Stimulated activated naive CD8-positive, alpha-beta T cell treated with anti-CD3 and anti-CD28 coated beads, Interleukin-15, amount 100 ng/mL, for 72 hours (primary cell): ENCODE measurements at regions not wholly inside any gene's neighbourhood (a gene's known extent, or its start where the extent isn't known, plus 50 kb on each side); places are given as distances from the start of the nearest gene placed in this dataset.

ENCODE experiments used
- ATAC-seq: fragments of 150-1000 bp; cut with Tn5 transposase; 2 replicates; pipeline ENCODE4 v1.10.0; 2021; ENCODE audit warnings: mild to moderate bottlenecking, moderate library complexity
- DNase-seq, 2 donors: peaks; one replicate each; pipeline ENCODE4 v3.0.0; 2021 to 2022
- H3K27ac Mint-ChIP-seq, 2 donors: one replicate each; pipeline ENCODE4 v1.8.0; 2022; ENCODE audit warnings: mild to moderate bottlenecking in 2 of 2, mixed read lengths in 2 of 2, moderate library complexity in 2 of 2
- H3K27me3 Mint-ChIP-seq: one replicate; pipeline ENCODE4 v1.8.0; 2022; ENCODE audit warnings: mixed read lengths
- H3K4me1 Mint-ChIP-seq: one replicate; pipeline ENCODE4 v1.8.0; 2022; ENCODE audit warnings: mild to moderate bottlenecking, mixed read lengths
- H3K4me3 Mint-ChIP-seq, 2 donors: one replicate each; pipeline ENCODE4 v1.8.0; 2022; ENCODE audit warnings: mild to moderate bottlenecking in 2 of 2, mixed read lengths in 2 of 2, moderate library complexity in 1 of 2
- H3K9me3 Mint-ChIP-seq, 2 donors: one replicate each; pipeline ENCODE4 v1.8.0; 2022; ENCODE audit warnings: mixed read lengths in 2 of 2

GRCh38 chr1:213659580-213660547 lies 327.9 kb upstream of the PROX1 start:
- DNase-seq (no peak), ATAC-seq (no peak)
- H3K4me1 Mint-ChIP-seq, result no peaks in the 10 kb centered on the region
- no peak overlapping the region for H3K27ac Mint-ChIP-seq
- no peak overlapping the region for H3K4me3 Mint-ChIP-seq
- H3K27me3 Mint-ChIP-seq, result peaks cover 7% of the 10 kb centered on the region
- H3K9me3 Mint-ChIP-seq, result no peaks in the 10 kb centered on the region

- no peak for DNase-seq
- no peak for ATAC-seq
- no peak overlapping the region for H3K27ac Mint-ChIP-seq
Observed at GRCh38 chr1:213661302-213661701, 326.5 kb upstream of the PROX1 start.

DNA sequence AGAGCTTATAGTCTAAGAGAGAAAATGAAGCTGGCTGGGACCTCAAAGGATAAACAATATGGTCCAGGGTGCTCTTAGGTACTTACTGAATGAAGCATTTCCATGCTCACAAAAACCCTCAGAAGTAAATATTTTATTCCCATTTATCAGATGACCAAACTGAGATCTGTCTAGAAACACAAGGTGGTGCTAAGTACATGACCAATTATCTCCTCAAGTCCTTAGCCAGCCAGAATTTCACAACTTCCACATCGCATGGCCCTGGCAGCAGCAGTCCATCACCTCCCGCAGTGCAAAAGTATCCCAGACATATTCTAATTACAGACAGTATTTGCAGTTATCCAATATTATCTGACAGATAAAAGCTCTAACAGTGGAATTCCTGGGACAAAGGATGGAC lies 321.7 kb upstream of the PROX1 start:
- no peak for DNase-seq
- Mint-ChIP-seq H3K4me3 (no peak overlapping the region), H3K4me1 (no peaks in the 10 kb centered on the region), H3K27me3 (peaks cover 7% of the 10 kb centered on the region), H3K9me3 (no peaks in the 10 kb centered on the region), H3K27ac (no peak overlapping the region)
- no peak for ATAC-seq

More at GRCh38 chr1:213661302-213661701, 326.5 kb upstream of the PROX1 start:
- Mint-ChIP-seq H3K27me3 (peaks cover 7% of the 10 kb centered on the region), H3K4me1 (no peaks in the 10 kb centered on the region), H3K9me3 (no peaks in the 10 kb centered on the region), H3K4me3 (no peak overlapping the region)

GRCh38 chr1:213666922-213667321 lies 320.9 kb upstream of the PROX1 start:
- ATAC-seq, result no peak
- no peak overlapping the region for H3K27ac Mint-ChIP-seq
- H3K9me3 Mint-ChIP-seq, result peaks cover 0 to under 1% of the 10 kb centered on the region in 2 donors
- no peak overlapping the region for H3K4me3 Mint-ChIP-seq
- H3K4me1 Mint-ChIP-seq, result no peaks in the 10 kb centered on the region
- peaks cover 7% of the 10 kb centered on the region for H3K27me3 Mint-ChIP-seq
- no peak for DNase-seq

GRCh38 chr1:213669512-213669911 lies 318.3 kb upstream of the PROX1 start:
- Mint-ChIP-seq H3K4me1 (no peaks in the 10 kb centered on the region), H3K27ac (no peak overlapping the region), H3K27me3 (no peaks in the 10 kb centered on the region)

DNA sequence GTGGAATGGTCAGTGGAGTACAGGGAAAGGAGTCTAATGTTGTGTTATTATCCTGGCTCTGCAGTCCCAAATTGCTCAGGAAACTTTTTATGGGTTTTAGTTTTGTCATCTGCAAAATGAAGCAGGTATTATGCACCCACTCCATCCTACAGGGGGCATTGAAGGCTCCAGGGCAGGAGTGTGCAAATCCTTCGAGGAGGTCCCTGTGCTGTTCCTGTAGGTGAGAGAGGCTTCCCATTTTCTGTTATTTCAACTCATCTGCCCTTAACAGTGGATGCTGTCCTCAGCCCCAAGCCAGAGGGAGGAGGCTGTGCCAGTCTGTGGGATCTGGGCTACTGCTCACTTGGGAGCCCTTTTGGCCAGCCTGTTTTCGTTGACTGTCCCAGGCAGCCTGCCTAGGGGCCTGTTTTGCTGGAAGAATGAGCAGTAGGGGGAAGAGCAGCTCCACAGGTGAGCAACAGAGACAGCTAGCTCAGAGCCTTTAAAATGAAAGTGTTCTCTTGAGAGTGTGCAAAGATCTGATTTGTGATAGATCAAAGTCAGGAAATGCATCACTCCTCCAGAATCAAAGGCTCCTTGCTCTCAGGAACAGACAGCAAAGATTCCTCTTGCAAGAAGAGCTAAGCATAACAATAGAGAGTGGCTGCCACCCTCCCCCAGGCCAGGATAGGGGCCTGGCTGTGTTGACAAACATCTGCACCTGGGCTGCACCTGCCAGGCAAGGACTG lies 317.6 kb upstream of the PROX1 start:
- H3K4me3 Mint-ChIP-seq, result no peak overlapping the region
- H3K9me3 Mint-ChIP-seq, result peaks cover 0 to 10% of the 10 kb centered on the region in 2 donors
- H3K4me1 Mint-ChIP-seq, result no peaks in the 10 kb centered on the region
- no peak overlapping the region for H3K27ac Mint-ChIP-seq
- ATAC-seq, result no peak
- H3K27me3 Mint-ChIP-seq, result no peaks in the 10 kb centered on the region
- no peak for DNase-seq

More at GRCh38 chr1:213669512-213669911, 318.3 kb upstream of the PROX1 start:
- H3K4me3 Mint-ChIP-seq, result no peak overlapping the region
- ATAC-seq (no peak), DNase-seq (no peak)
- H3K9me3 Mint-ChIP-seq, result peaks cover 0 to 5% of the 10 kb centered on the region in 2 donors

DNA sequence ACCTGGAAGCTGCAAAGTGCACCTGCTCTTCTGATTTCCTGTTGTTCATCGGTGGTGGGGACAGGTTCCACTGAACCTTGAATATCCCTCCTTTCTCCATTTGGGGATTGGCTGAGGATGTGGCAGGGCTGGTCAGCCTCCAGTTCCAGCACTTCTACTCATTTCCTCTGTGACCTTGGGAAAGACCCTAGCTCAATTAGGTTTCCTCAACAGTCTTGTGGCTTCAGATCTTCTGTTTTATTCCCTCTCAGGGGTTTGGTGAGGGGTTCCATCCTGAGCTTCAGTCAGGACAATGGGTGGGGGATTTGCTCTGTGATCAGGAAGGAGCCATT lies 317.1 kb upstream of the PROX1 start:
- ATAC-seq, result no peak
- Mint-ChIP-seq H3K27ac (no peak overlapping the region), H3K9me3 (peaks cover 0 to 11% of the 10 kb centered on the region in 2 donors), H3K4me1 (no peaks in the 10 kb centered on the region), H3K4me3 (no peak overlapping the region), H3K27me3 (no peaks in the 10 kb centered on the region)
- no peak for DNase-seq

DNA sequence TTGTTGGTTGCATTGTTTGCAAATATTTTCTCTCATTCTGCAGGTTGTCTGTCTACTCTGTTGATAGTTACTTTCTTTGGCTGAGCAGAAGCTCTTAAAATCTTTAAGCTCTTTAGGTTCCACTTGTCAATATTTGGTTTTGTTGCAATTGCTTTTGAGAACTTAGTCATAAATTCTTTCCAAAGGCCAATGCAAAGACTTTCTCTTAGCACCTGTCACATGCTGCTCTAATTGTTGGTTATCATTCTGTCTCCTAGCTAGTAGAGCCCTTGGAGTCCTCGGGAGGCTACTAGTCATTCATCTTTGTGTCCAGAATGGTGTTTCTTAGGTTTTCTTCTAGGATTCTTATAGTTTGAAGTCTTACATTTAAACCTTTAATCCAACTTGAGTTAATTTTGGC lies 312.7 kb upstream of the PROX1 start:
- Mint-ChIP-seq H3K27me3 (no peaks in the 10 kb centered on the region), H3K4me1 (no peaks in the 10 kb centered on the region), H3K27ac (no peak overlapping the region), H3K4me3 (no peak overlapping the region), H3K9me3 (peaks cover 0 to 11% of the 10 kb centered on the region in 2 donors)
- ATAC-seq (no peak), DNase-seq (no peak)

DNA sequence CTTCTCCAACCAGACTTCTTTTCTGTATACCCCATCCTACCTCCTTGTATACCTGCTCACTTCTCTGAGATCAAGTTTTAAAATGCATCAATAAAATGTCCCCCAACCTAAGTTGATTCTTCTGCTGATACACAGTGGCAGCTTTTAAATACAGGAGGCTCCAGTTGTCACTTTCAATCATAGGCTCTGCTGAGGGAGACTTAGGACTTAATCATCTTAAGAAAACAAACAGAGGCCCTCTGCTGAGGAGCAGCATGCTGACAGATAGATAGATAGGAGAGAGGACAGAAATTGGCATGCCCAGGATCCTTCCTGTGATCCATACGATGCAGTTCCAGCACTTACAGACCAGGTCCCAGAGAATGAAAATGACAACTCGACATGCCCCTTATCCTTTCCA lies 311.0 kb upstream of the PROX1 start:
- Mint-ChIP-seq H3K27me3 (no peaks in the 10 kb centered on the region), H3K9me3 (peaks cover 0 to 11% of the 10 kb centered on the region in 2 donors), H3K27ac (no peak overlapping the region), H3K4me3 (no peak overlapping the region), H3K4me1 (no peaks in the 10 kb centered on the region)
- ATAC-seq, result no peak
- no peak for DNase-seq

DNA sequence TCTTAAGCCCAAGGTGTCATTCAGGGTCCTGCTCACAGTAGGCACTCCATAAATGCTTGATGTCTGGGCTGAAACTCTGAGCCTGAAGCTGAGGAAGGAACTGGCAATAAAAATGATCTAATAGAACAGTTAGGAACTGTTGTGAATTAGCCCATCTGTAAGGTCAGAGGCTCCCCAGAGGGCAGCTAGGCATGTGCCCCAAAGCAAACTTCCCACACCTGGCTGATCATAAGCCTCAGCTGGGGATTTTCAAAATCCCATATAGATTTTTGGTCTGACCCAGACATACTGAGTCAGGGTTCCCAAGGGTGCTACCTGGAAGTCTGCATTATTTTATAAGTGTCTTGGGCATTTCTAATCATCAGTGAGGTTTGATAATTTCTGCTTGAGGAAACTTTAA lies 309.4 kb upstream of the PROX1 start:
- H3K27ac Mint-ChIP-seq, result no peak overlapping the region
- no peaks in the 10 kb centered on the region for H3K4me1 Mint-ChIP-seq
- peaks cover 0 to 5% of the 10 kb centered on the region in 2 donors for H3K9me3 Mint-ChIP-seq
- ATAC-seq (no peak), DNase-seq (no peak)
- H3K4me3 Mint-ChIP-seq, result no peak overlapping the region
- H3K27me3 Mint-ChIP-seq, result no peaks in the 10 kb centered on the region

GRCh38 chr1:213678753-213679152 lies 309.0 kb upstream of the PROX1 start:
- Mint-ChIP-seq H3K27me3 (no peaks in the 10 kb centered on the region), H3K27ac (no peak overlapping the region), H3K4me1 (no peaks in the 10 kb centered on the region), H3K9me3 (peaks cover 0 to 5% of the 10 kb centered on the region in 2 donors), H3K4me3 (no peak overlapping the region)
- DNase-seq (no peak), ATAC-seq (no peak)

DNA sequence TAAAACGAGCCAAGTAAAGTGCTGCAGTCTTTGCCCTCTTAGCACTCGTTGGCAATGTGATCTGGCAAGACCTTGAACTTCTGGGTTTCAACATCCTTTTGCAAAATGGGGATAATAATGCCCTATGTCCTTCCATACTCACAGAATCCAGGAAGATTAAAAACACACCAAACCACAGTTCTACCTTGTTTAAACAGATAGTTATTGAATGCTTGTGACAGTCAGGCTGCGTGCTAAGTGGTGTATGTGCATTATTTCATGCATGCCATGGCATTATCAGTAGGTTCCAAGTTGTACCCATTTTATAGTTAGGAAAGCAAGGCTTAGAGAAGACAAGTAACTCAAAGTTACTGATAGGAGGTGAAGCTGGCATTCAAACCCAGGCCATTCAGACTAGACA lies 308.6 kb upstream of the PROX1 start:
- ATAC-seq, result no peak
- DNase-seq, result no peak
- Mint-ChIP-seq H3K9me3 (peaks cover 0 to 5% of the 10 kb centered on the region in 2 donors), H3K4me1 (no peaks in the 10 kb centered on the region), H3K27ac (no peak overlapping the region), H3K4me3 (no peak overlapping the region), H3K27me3 (no peaks in the 10 kb centered on the region)

GRCh38 chr1:213680677-213681325 lies 307.0 kb upstream of the PROX1 start:
- H3K9me3 Mint-ChIP-seq, result no peaks in the 10 kb centered on the region
- ATAC-seq, result no peak
- no peaks in the 10 kb centered on the region for H3K27me3 Mint-ChIP-seq
- H3K4me1 Mint-ChIP-seq, result no peaks in the 10 kb centered on the region
- no peak for DNase-seq
- H3K27ac Mint-ChIP-seq, result no peak overlapping the region
- no peak overlapping the region for H3K4me3 Mint-ChIP-seq

GRCh38 chr1:213681788-213682340 lies 305.9 kb upstream of the PROX1 start:
- H3K27me3 Mint-ChIP-seq, result no peaks in the 10 kb centered on the region
- DNase-seq (no peak), ATAC-seq (no peak)
- no peaks in the 10 kb centered on the region for H3K9me3 Mint-ChIP-seq
- no peak overlapping the region for H3K4me3 Mint-ChIP-seq
- peak overlapping the region in 1 of 2 donors; percentile 19 for H3K27ac Mint-ChIP-seq
- no peaks in the 10 kb centered on the region for H3K4me1 Mint-ChIP-seq

- Mint-ChIP-seq H3K27me3 (no peaks in the 10 kb centered on the region), H3K9me3 (peaks cover 0 to 4% of the 10 kb centered on the region in 2 donors), H3K4me1 (no peaks in the 10 kb centered on the region), H3K27ac (peak overlapping the region in 1 of 2 donors; percentile 55), H3K4me3 (no peak overlapping the region)
- DNase-seq, result no peak
- ATAC-seq, result no peak
Observed at GRCh38 chr1:213683529-213683928, 304.2 kb upstream of the PROX1 start.
